GM10266 (cell line): ENCODE measurements at regions not wholly inside any gene's neighbourhood (a gene's known extent, or its start where the extent isn't known, plus 50 kb on each side); places are given as distances from the start of the nearest gene placed in this dataset.

ENCODE experiments used
- DNase-seq: peaks from one replicate; pipeline ENCODE4 v3.0.0; 2012; ENCODE audit errors: extremely low spot score
- TF ChIP-seq, protein P1 (sequence below): IDR thresholded peaks from 2 replicates; pipeline ENCODE4 v1.5.1; 2012; ENCODE audit warnings: mild to moderate bottlenecking, low read depth; ENCODE audit not compliant: control insufficient read depth, insufficient read depth; ENCODE audit errors: missing control alignments

GRCh38 chrX:150182161-150182560 lies 181.0 kb upstream of the MAMLD1 start:
- TF ChIP-seq, protein P1, sequence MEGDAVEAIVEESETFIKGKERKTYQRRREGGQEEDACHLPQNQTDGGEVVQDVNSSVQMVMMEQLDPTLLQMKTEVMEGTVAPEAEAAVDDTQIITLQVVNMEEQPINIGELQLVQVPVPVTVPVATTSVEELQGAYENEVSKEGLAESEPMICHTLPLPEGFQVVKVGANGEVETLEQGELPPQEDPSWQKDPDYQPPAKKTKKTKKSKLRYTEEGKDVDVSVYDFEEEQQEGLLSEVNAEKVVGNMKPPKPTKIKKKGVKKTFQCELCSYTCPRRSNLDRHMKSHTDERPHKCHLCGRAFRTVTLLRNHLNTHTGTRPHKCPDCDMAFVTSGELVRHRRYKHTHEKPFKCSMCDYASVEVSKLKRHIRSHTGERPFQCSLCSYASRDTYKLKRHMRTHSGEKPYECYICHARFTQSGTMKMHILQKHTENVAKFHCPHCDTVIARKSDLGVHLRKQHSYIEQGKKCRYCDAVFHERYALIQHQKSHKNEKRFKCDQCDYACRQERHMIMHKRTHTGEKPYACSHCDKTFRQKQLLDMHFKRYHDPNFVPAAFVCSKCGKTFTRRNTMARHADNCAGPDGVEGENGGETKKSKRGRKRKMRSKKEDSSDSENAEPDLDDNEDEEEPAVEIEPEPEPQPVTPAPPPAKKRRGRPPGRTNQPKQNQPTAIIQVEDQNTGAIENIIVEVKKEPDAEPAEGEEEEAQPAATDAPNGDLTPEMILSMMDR = no peak

DNA sequence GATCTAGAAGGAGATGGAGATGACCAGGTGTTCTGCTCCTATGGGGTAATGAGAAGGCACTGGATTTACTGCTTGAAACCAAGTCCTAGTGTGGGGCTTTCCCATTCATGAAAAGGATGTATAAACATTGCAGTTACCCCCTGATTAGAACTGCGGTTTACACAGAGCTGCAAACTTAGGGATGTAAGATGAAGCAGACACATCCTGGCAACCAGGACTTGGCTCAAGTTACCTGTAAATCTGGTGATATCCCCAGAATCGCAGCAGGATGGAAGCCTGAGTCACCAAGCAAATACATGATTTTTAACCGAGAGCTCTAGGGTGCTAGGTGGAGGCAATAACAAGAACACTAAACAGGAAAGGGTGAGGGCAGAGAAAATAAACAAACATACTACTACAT lies 178.6 kb upstream of the MAMLD1 start:
- TF ChIP-seq, protein P1 = no peak
- no peak for DNase-seq

More at GRCh38 chrX:150182161-150182560, 181.0 kb upstream of the MAMLD1 start:
- DNase-seq = no peak

DNA sequence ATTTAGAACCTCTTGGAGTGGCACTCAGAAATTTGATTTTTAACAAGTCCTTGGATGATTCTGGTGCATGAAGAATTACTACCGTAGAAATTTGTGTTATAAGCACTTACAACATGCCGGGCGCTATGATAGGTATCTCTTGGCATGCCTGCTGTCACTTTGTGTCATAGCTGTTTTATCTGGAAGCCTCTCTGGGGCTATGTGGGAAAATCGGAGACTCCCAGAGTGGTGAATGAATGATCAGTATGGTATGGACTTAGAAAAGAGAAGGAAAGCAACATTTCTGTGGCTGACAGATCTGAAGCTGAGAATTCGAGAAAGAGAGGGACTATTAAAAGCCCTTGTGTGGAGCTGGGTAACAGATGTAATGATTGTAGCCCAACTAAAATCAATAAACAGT lies 177.4 kb upstream of the MAMLD1 start:
- TF ChIP-seq, protein P1 = no peak

GRCh38 chrX:150192816-150193215 lies 170.3 kb upstream of the MAMLD1 start:
- no peak for DNase-seq
- TF ChIP-seq, protein P1 = no peak

More for the DNA sequence above, 177.4 kb upstream of the MAMLD1 start:
- no peak for DNase-seq

- DNase-seq = no peak
- TF ChIP-seq, protein P1 = no peak
Measured at GRCh38 chrX:150196285-150196684, 166.8 kb upstream of the MAMLD1 start.

DNA sequence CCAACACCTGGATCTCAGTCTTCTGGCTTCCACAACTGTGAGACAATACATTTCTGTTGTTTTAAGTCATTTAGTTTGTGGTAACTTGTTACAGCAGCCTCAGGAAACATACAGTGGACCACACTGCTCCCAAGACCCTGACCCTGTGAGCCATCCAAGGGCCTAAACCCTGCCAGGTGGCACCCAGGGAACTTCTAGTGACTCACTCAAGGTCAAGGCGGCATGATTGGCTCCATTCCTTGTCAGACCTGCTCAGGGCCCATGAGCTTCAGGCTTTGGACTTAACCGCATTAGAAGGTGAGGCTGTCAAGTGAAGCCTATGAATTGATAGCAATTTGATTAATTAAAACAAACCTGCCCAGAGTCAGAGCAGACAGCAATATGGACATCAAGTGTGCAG lies 165.7 kb upstream of the MAMLD1 start:
- TF ChIP-seq, protein P1 = no peak
- DNase-seq = no peak

- no peak for DNase-seq
- TF ChIP-seq, protein P1 = no peak
Measured at GRCh38 chrX:150198776-150199175, 164.3 kb upstream of the MAMLD1 start.
